ENCODE measurements at regions not wholly inside any gene's neighbourhood (a gene's known extent, or its start where the extent isn't known, plus 50 kb on each side); places are given as distances from the start of the nearest gene placed in this dataset.
A peak's percentile ranks its signal among the peaks of the same experiment; 100 is the strongest.

DNA sequence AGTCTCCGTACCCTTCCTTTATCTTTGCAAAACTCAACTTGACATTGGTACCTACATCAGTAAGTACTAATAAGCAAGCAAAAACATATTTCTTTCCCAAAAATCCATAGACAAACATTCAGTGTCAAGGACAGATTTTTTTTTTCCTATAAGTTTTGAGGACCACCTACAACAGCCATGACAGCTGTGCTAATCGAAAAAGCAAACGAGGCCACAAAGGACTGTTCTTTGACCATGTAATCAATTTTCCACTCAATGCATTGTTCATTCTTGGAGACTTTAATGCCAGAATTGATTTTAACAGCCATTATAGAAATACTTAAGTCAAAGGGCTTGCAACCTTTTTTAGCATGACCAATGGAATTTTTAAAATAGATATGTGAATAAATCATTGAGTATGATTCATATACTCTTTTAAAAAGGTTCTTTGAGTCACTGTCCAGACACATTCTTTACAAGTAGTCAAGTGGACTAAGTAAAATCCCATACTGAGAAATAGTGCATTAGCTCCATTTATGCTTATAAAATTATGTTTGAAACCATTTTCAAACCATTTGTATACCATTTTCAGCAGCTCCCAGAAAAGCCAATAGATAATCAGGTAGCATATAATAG, 323.9 kb downstream of the MZT1 start:
- in situ Hi-C loops (cut with HindIII; ENCODE audit: low sequenced_read_pairs): no loop called here
- DNase-seq (ENCODE audit: low spot score): no peak

DNA sequence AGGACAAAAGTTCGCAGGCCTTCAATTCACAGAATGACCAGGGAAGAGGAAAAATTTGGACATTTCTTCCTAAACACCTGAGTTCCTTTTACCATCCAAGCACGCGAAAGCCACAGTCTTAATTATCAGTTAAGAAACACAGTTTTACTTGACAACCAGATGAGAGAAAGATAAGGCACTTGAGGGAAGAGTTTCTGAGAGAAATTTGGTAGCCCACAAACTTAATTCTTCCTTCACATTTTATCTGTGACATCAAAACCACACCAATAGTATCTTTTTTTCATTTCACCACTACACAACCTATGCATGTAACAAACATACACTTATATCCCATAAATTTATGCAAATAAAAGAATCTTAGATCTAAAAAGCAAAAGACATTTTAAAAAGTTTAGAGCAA, 326.6 kb downstream of the MZT1 start:
- no peak for DNase-seq (ENCODE audit: low spot score)
- in situ Hi-C loops (cut with HindIII; ENCODE audit: low sequenced_read_pairs): no loop called here

GRCh38 chr13:72399351-72399750, 328.1 kb downstream of the MZT1 start:
- DNase-seq (ENCODE audit: low spot score): no peak
- in situ Hi-C loops (cut with HindIII; ENCODE audit: low sequenced_read_pairs): no loop called here

DNA sequence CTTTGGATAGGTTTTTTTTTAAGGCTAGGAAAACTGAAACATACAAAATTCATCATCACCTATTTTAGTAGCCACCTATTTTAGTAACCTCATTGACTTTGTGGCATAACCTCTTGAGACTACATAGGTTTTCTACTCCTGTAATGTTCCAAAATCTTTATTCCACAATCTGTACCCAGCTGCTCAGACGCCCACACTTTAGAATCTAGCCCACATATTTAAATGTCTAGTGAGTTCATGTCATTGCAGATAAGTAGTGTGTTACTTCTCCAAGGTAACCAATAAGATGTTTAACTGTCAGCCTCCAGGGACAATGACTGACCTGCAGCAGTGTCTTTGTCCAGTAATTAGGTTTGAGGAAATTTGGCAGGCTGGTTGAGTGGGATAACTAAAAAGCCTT, 330.2 kb downstream of the MZT1 start:
- DNase-seq (ENCODE audit: low spot score): no peak
- in situ Hi-C loops (cut with HindIII; ENCODE audit: low sequenced_read_pairs): no loop called here

DNA sequence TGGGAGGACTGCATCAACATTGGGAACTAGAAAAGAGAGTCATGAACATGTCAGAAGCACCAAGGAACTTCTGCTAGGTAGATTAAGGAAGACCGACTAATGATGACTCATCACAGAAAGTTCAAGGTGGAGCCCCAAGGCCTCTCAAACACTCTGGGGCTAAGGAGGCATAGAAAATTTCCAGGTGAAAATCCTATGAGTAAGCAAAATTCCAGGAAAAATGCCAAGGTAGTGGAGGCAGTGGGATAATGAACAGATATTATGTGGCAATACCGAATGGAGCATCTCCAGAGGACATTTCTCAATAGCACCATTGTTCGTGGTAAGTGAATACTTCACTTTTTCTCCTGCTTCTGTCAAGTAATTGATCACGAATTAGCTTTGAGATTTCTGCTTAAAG, 336.5 kb downstream of the MZT1 start:
- no peak for DNase-seq (ENCODE audit: low spot score)
- in situ Hi-C loops (cut with HindIII; ENCODE audit: low sequenced_read_pairs): no loop called here

DNA sequence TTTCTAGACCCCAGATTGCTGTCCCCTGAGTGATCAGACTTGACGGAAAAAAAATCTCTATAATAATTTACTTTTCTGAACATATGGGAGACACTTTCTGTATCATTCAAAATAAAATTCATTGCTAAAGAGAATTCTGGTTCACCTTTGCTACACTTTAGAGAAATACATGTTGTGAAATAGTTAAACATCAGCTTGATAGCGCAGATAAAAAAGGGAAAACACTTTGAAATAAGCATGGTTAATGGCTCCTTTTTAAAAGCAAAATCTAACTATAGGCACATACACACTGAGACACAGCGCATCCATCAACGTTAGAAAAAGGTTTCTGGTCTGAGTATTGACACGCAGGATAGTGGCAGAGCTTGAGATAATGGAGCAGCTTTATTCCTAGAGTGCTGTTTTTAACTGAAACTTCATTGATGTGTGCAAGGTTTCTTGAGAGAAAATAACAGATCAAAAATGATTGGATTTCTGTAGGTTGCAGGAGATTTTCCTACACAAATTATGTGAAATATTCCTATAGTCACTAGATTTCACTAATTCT, 341.2 kb downstream of the MZT1 start:
- no peak for DNase-seq (ENCODE audit: low spot score)
- in situ Hi-C loops (cut with HindIII; ENCODE audit: low sequenced_read_pairs): no loop called here

GRCh38 chr13:72384879-72385278, 342.6 kb downstream of the MZT1 start:
- DNase-seq (ENCODE audit: low spot score): no peak
- in situ Hi-C loops (cut with HindIII; ENCODE audit: low sequenced_read_pairs): no loop called here

DNA sequence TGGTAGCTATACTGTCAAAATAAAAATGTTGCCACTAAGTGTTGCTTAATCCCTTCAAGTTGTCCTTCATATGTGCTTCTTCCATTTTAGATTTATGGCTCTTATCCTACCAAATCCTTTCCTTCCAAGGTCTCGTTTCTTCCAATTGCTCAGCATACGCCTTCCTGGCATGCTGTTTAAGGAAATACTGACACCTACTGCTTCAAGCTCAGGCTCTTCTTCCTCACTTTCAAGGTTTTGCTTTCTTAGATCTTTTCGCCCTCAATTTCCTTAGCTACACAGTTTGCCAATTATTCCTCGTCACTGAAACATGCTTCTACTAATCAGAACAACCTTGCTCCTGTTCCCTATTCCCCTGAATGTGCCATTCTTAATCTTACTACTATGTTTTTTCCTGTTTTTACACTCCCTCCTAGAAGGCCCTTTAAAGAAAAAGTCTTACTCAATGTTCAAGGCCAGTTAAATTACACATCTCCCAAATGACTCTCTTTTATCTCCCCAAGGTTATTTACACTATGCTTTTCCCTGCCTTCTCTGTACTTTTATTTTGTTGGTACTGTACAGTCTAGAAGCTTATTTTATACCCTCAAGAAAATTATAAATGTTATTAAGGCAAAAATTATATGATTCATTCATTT, 343.1 kb downstream of the MZT1 start:
- in situ Hi-C loops (cut with HindIII; ENCODE audit: low sequenced_read_pairs): no loop called here
- no peak for DNase-seq (ENCODE audit: low spot score)

DNA sequence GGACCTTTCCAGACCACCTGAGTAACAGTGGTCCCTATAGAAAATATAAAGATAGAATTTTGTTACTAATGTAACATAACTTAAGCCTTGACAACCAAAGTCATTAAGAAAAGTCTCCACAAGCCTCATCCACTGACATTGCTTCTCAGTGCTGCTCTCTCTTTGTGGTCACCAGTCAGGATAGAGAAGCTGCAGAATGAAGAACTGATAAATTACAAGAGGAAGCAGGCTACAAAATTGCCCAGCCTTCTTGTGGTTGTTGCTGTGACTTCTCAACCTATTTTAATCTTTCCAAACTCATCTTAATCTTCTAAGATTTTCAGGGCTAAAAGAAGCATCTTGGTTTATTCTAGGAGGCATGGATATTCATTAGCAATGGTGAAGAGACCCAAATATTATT, 343.8 kb downstream of the MZT1 start:
- in situ Hi-C loops (cut with HindIII; ENCODE audit: low sequenced_read_pairs): no loop called here
- no peak for DNase-seq (ENCODE audit: low spot score)

- in situ Hi-C loops (cut with HindIII; ENCODE audit: low sequenced_read_pairs): no loop called here
- DNase-seq (ENCODE audit: low spot score): no peak
Observed at GRCh38 chr13:72379581-72379980, 347.8 kb downstream of the MZT1 start.

GRCh38 chr13:72368031-72368430, 359.4 kb downstream of the MZT1 start:
- DNase-seq (ENCODE audit: low spot score): no peak
- in situ Hi-C loops (cut with HindIII; ENCODE audit: low sequenced_read_pairs): no loop called here

DNA sequence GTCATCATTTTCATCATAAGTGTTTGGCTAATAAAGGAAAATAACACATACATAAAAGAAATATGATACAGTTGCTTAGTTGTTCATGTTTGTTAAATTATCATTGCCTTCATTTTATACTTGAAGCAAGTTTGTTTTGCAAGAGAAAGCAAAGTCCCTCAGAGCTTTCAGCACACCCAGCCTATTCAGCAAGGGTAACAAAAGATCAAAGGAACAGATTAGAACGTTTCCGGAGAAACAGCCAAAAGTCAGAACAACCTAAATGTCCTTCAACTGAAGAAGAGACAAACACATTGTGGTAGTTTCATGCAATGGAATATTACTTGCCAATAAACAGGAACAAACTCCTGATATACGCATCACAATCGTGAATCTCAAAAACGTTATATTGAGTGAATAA, 380.7 kb downstream of the MZT1 start:
- DNase-seq (ENCODE audit: low spot score): no peak
- in situ Hi-C loops (cut with HindIII; ENCODE audit: low sequenced_read_pairs): no loop called here

GRCh38 chr13:72342364-72342763, 385.1 kb downstream of the MZT1 start:
- in situ Hi-C loops (cut with HindIII; ENCODE audit: low sequenced_read_pairs): no loop called here
- no peak for DNase-seq (ENCODE audit: low spot score)

GRCh38 chr13:72341904-72342303, 385.5 kb downstream of the MZT1 start:
- DNase-seq (ENCODE audit: low spot score): no peak
- in situ Hi-C loops (cut with HindIII; ENCODE audit: low sequenced_read_pairs): no loop called here

GRCh38 chr13:72317346-72318109, 409.9 kb downstream of the MZT1 start:
- DNase-seq (ENCODE audit: low spot score): no peak
- in situ Hi-C loops (cut with HindIII; ENCODE audit: low sequenced_read_pairs): no loop called here

- in situ Hi-C loops (cut with HindIII; ENCODE audit: low sequenced_read_pairs): no loop called here
- DNase-seq (ENCODE audit: low spot score): no peak
Observed at GRCh38 chr13:72316716-72317115, 410.7 kb downstream of the MZT1 start.

DNA sequence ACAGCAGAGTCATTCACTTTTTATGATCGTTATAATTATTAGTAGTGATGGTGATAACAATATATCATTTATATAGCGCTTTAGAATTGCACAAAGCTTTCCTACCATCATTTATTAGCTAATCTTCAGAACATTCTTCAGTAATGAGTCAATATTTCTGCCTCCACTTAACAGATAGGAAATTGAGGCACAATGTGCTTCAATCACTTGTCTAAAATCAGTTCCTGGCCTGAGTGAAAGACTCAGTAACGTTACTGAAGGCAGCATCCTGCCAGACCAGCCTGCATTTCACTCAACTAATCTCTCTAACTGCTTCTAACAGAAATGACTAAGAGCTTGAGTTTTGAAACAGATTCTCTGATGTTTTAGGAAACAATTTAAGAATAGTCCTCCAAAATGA, 412.1 kb downstream of the MZT1 start:
- in situ Hi-C loops (cut with HindIII; ENCODE audit: low sequenced_read_pairs): no loop called here
- DNase-seq (ENCODE audit: low spot score): no peak

DNA sequence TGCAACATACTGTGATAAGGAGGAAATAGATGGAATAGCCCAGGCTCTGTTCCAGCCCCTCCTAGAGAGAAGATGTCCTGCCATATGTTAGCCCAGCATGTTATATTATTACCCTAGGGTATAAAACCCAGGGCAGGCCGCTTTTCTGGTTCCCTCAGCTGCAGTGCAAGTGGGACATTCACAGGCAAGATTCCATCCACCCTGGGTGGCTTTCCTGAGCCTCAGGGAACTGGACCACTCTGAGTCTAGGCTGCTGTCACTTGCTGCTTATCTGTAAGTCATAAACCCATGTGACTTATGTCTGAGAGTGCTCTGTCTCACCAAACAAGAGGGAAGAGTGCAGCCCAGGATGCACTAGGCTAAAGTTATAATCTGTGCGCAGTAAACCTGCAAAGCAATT, 413.2 kb downstream of the MZT1 start:
- DNase-seq (ENCODE audit: low spot score): peak; percentile 35
- in situ Hi-C loops (cut with HindIII; ENCODE audit: low sequenced_read_pairs): no loop called here

- no peak for DNase-seq (ENCODE audit: low spot score)
Observed at GRCh38 chr13:72313546-72313945, 413.9 kb downstream of the MZT1 start.

GRCh38 chr13:72303941-72304746, 423.3 kb downstream of the MZT1 start:
- DNase-seq (ENCODE audit: low spot score): no peak
- in situ Hi-C loops (cut with HindIII; ENCODE audit: low sequenced_read_pairs): no loop called here

More at GRCh38 chr13:72313546-72313945, 413.9 kb downstream of the MZT1 start:
- in situ Hi-C loops (cut with HindIII; ENCODE audit: low sequenced_read_pairs): no loop called here

Data from G401 (cell line).